WERI-Rb-1 (cell line): ENCODE measurements at regions not wholly inside any gene's neighbourhood (a gene's known extent, or its start where the extent isn't known, plus 50 kb on each side); places are given as distances from the start of the nearest gene placed in this dataset.

ENCODE experiments used
- DNase-seq: peaks from one replicate; pipeline ENCODE4 v3.0.0-alpha.2; 2020
- H3K27ac ChIP-seq: fragments of 250-450 bp; sonication (Bioruptor Pico); 2 replicates; pipeline ENCODE4 v1.5.1; 2020; ENCODE audit warnings: mild to moderate bottlenecking, moderate library complexity
- H3K27me3 ChIP-seq: fragments of 250-450 bp; sonication (Bioruptor Pico); 2 replicates; pipeline ENCODE4 v1.5.1; 2021; ENCODE audit warnings: mild to moderate bottlenecking, low read depth, moderate library complexity; ENCODE audit not compliant: insufficient read depth, severe bottlenecking
- H3K36me3 ChIP-seq: fragments of 250-450 bp; sonication (Bioruptor Pico); 2 replicates; pipeline ENCODE4 v1.5.1; 2020; ENCODE audit warnings: mild to moderate bottlenecking, moderate library complexity
- H3K4me3 ChIP-seq: 2 replicates; pipeline ENCODE4 v1.5.1; 2011; ENCODE audit warnings: low read depth, mild to moderate bottlenecking, control low read depth, low read length
- H3K9me3 ChIP-seq: fragments of 250-450 bp; sonication (Bioruptor Pico); 2 replicates; pipeline ENCODE4 v1.5.1; 2021; ENCODE audit warnings: mild to moderate bottlenecking, moderate library complexity; ENCODE audit not compliant: severe bottlenecking
- CTCF ChIP-seq: IDR thresholded peaks from 2 replicates; pipeline ENCODE4 v1.5.1; 2011; ENCODE audit warnings: low read depth, mild to moderate bottlenecking, control low read depth, inconsistent platforms, low read length

DNA sequence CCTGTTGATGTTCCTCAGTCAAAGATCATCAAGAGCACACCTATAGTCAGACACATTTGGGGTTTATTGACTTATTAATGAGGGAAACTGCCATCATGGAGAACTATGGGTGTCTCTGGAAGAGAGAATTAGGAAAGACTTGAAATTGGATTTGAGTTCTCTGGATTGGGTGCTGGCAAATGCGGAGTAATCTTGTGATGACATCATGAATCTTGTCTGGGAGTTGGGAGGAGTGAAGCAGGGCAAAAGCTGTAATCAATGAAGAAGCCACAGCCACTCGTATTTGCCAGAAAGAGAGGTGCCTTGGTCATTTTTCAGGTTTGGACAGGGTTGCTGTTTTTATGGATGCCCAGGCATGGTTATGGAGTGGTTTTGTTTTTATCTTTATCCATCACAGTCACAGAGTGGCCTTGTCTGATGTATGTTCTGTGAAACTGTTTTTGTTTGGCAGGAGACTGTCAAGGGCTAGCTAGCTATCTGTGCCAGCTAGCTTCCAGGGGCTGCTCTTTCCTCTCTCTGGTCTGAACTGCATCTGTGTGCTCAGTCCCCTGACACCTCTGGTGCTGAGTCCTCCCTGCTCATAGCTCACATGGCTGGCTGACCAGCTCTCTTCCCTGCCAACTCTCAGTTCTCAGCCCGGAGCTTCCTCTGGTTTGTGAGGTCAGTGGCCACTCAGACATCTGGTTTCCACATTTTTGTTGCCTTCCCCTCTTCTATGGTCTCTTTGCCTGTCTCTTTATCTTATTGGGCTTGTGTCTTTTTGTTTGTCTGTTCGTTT, 193.4 kb upstream of the RMP24 start:
- Histone ChIP-seq H3K27me3 (peaks cover 33% of the 10 kb centered on the region), H3K4me3 (no peak overlapping the region), H3K36me3 (no peaks in the 10 kb centered on the region), H3K27ac (no peak overlapping the region), H3K9me3 (no peaks in the 10 kb centered on the region)
- TF ChIP-seq CTCF, result no peak
- DNase-seq, result no peak

GRCh38 chr18:35780937-35781336, 191.5 kb upstream of the RMP24 start:
- DNase-seq, result no peak
- H3K27ac ChIP-seq, result no peak overlapping the region
- H3K27me3 ChIP-seq, result peaks cover 23% of the 10 kb centered on the region
- no peak overlapping the region for H3K4me3 ChIP-seq
- no peak for TF ChIP-seq CTCF
- no peaks in the 10 kb centered on the region for H3K9me3 ChIP-seq
- H3K36me3 ChIP-seq, result no peaks in the 10 kb centered on the region

GRCh38 chr18:35782926-35783325, 189.6 kb upstream of the RMP24 start:
- no peak for DNase-seq
- no peak for TF ChIP-seq CTCF
- Histone ChIP-seq H3K36me3 (no peaks in the 10 kb centered on the region), H3K27ac (no peak overlapping the region), H3K4me3 (no peak overlapping the region), H3K9me3 (no peaks in the 10 kb centered on the region), H3K27me3 (peaks cover 10% of the 10 kb centered on the region)

DNA sequence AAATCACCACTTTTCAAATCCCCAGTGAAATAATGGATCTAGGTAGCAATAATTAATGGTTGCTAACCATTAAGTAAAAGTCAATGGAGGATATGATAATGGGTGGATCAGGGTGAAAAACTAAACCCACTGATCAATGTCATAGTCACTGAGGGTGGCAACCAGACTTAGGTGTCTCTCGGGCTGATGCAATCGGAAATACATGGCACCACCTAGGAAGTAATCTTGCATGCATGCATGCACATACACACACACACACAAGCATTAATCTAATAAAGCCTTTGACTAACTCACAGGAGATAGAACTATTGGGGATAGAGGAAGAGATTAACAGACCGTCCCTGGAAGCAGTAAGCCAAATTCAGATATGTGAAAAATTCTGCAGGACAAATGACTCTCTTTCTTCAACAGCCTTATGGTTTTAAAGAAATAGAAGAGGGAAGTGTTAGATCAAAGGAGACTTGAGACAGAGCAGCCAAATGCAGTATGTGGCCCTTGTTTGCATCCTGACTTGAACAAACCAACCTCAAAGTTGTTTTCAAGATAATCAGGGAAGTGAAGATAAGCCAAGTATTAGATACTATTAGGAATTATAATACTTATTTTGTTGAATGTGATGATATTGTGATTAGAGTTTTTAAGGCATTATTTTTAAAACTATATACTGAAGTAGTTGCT, 186.0 kb upstream of the RMP24 start:
- H3K27me3 ChIP-seq, result peaks cover 8% of the 10 kb centered on the region
- no peak overlapping the region for H3K27ac ChIP-seq
- no peaks in the 10 kb centered on the region for H3K36me3 ChIP-seq
- no peaks in the 10 kb centered on the region for H3K9me3 ChIP-seq
- H3K4me3 ChIP-seq, result no peak overlapping the region
- DNase-seq, result no peak
- TF ChIP-seq CTCF, result no peak

DNA sequence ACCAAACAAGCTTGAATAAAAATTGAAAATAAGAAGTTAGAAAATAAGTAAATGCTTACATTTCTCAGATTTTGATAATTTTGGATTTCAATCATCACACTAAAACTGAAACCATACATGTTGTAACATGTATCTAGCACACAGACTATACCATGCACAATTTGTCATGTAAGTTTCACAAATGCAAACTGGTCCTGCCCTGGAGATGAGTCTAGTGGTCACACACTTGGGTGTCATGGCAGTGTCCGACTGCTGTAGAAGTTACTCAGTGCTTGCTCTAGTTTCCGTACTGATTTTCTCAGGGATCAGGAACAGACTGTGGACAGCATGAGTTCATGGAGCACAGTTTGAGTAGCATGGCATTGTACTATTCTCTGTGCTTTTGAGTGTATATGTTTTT, 182.9 kb upstream of the RMP24 start:
- TF ChIP-seq CTCF, result no peak
- no peak for DNase-seq
- H3K36me3 ChIP-seq, result no peaks in the 10 kb centered on the region
- H3K27ac ChIP-seq, result no peak overlapping the region
- peaks cover 3% of the 10 kb centered on the region for H3K27me3 ChIP-seq
- H3K4me3 ChIP-seq, result no peak overlapping the region
- no peaks in the 10 kb centered on the region for H3K9me3 ChIP-seq
